8988T (cell line): ENCODE measurements at regions not wholly inside any gene's neighbourhood (a gene's known extent, or its start where the extent isn't known, plus 50 kb on each side); places are given as distances from the start of the nearest gene placed in this dataset.

Source experiments
- DNase-seq: peaks from one replicate; pipeline ENCODE4 v3.0.0; 2011

DNA sequence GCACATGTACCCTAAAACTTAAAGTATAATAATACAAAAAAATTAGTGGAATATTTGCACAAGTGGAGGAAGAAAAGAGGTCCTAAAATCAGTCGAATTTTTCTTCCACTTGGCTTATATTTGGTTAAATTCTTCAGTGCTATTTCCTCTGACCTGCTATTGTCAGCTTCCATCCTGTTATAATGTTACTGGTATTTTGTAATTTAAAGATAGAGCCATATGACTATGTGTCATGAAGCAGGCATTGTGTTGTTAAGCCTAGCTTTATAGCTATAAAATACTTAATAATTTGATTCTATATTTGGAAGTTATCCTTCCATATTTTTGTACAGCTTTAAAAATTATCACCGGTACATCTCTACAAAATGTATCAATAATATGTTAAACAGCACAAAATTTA, 455.9 kb upstream of the MARCKS start:
- DNase-seq, result no peak

DNA sequence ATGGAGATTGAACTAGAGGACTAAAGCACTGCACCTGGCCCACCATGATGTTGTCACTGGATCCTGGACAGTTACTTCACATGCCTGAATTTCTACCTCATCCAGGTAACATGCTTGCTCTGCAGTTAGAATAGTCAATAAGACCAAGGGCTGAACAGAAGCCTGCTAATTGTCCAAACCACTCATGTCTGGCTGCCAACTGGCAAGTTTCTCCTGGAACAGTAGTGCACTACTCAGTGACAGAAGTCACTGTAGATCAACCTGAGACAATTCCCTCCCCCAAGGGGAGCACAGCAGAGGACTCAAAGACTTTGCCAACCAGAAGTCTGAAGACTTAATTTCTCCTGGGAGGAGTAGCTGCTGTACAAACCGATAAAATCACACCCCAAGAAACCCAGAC, 454.6 kb upstream of the MARCKS start:
- no peak for DNase-seq

GRCh38 chr6:113403966-113404595, 453.1 kb upstream of the MARCKS start:
- DNase-seq, result no peak

- DNase-seq, result no peak
These were observed 451.7 kb upstream of the MARCKS start for GRCh38 chr6:113405326-113406047.

DNA sequence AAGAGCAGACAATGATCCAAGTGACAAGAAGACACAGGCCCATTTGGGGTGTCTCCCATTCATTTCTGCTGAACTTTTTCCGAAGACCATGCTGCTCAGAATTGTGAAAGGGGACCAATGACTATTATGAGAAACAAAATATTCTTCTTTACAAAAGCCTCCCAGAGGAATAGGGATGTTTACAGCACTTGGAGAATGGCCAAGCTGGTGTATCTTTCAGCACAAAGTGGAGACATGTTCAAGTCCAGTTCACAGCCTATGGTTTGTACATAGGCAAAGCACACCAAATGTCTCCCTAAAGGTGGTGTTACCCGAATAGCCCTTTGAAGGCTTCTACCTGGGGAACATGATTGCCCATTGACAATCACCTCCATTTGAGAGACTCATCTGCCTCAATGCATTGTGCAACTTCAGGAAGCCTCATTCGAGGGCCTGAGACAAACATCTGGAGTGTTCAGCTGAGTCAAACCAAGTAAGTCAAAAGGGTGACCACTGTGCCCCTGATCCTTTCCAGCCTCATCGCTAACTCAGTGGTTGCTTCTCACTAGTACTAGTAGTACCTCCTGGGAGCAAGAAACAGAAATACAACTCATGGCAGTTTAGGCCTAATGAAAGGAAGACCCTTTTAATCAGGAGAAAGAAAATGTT, 451.0 kb upstream of the MARCKS start:
- no peak for DNase-seq

DNA sequence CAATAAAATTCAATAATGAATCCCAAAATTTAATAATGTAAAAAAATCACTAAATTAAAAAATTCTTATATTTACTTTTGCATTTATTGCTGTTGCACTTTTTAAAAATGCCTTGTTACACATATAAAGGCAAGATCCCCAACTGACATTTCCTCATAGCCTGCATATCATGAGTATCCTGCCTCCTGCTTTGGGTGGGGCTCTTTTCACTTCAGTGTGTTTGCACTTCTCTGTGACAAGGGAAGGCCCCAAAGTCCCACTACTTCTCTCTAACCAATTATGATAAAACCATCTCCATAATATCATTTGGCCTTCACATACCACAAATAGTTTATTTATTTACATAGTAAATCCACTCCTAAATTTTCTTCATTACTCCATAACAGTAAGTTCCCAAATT, 446.1 kb upstream of the MARCKS start:
- no peak for DNase-seq

DNA sequence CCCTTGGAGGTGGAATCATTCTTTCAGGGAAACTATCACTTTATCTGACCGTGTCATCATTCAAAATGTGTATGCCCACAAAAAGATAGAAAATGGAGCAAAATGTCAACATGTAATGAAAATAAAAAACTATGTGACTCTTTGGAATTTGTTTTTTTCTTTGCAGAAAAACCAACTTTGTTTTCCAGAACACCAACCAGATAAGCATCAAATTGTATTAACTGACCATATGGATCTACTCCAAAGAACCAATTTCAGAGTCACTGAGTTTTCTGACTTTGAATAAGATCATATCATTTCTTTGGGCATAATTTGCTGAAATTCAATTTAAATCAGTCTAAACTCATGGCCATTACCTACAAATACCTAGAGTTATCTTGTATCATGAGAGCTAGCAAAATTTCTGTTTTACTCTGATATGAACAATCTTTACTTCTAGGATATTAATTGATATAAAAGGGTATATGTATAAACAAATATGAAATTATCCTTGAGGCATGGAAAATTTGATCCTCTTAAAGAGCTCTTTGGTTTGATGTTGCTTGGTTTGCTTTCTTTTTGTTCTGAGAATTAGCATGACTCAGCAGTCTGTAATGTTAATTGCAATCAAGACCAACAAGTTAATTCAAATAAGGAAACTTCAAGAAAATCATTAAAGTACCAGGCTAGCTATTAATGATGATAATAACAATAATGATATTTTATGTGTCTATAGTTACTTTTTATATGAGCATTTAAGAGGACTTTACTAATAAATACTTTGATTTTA, 444.4 kb upstream of the MARCKS start:
- DNase-seq, result no peak

DNA sequence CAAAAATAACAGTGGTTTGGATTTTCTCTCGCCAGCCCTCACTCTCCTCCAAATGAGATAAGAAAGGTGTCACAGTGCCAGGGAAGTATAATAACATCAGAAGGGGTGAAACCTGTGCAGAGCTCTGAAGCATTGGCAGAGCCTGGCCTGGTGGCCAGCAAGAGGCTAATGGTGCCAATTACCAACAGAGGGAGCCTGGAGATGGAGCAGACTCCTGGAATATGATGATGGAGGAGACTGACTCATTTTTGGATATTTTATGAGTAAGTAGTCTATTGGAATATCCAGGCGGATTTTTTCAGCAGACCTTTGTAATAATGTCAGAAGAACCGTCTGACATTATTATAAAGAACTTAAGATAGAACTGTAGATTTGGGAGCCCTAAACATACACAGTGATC, 442.6 kb upstream of the MARCKS start:
- peak; percentile 4 for DNase-seq

DNA sequence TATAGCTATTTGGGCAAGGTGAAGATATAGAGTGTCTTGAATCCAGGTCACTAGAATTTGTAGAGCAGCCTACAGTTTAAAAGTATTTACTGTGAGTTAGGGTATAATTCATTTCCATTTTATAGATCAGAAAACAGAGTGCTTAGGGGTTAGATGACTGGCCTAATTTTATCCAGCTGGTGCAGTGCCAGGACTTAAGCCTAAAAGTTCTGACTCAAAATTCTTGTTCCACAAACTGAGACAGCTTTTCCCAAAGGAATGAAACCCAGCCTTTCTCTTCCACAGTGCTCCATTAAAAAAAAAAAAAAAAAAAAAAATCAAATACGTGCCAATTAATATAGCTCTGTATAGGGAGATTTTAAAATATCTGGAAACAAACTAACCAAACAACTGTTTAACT, 441.0 kb upstream of the MARCKS start:
- no peak for DNase-seq

- DNase-seq, result no peak
These were observed 436.9 kb upstream of the MARCKS start for GRCh38 chr6:113420290-113420689.

- no peak for DNase-seq
These were observed 435.1 kb upstream of the MARCKS start for GRCh38 chr6:113421997-113422396.

DNA sequence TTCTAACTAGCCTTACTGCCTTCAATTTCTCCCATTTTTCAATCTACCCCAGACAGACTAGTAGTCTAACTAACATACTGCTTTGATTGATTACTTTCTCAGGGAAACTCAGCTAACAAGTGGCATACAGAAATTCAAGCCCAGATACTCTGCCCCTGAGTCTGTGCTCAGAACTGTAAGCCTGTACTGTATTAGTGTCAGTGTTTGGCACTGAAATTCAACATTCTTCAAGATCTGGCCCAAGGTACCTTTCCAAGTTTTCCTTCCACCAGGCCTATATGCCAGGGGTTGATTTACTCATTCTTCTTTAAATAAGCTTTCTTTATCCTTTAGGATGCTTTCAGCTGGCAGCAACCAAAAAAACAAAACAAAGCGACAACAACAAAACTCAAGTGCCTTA, 433.2 kb upstream of the MARCKS start:
- DNase-seq, result no peak

DNA sequence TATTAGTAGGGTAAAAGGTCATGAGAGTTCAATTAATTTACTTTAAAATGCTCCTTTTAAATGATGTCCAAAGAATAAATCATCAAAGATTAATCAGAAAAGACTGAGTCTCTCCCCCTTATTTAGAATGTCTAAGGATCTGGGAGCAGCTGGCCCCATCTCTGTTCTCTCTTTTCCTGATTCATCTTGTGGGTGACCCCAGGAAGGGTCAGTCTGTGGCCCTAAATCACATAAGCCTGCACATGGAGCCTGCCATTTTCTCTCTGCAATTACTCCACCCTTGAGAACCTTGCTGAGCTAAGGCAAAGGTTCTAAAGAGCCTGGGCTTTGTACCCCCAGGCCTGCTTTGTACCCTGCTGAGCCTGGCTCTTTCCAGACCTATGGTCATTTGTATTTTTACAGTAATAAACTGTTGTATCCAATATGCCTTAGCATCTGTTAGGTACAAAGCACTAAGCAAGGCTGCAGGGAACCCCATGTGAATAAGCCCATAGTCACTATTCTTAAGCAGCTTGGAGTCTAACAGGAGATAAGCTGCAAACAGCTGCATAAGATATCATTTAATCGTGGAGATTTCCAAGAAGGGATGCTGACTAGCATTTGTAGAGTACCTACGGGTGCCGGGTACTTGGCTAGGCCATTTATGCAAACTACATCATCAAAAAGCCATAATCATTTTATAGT, 431.0 kb upstream of the MARCKS start:
- DNase-seq, result no peak

GRCh38 chr6:113427617-113428016, 429.5 kb upstream of the MARCKS start:
- DNase-seq, result no peak

DNA sequence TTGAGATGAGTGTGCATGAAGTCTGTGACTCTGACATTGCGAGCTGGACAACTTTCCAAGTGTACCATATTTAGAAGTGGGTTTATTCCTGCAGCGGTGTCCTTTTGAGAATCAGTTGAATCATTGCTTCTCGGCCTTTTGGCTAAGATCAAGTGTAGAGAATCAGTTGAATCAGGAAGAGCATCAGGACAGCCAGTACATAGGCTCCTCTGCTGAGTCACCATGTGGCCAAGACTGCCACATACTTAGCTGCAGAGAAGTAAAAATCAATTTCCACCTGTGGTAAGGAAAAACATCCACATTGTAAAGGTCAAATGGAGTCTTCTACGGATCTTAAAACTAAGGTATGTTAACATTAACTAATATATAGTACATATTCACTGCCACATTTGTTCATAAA, 428.4 kb upstream of the MARCKS start:
- DNase-seq, result no peak

DNA sequence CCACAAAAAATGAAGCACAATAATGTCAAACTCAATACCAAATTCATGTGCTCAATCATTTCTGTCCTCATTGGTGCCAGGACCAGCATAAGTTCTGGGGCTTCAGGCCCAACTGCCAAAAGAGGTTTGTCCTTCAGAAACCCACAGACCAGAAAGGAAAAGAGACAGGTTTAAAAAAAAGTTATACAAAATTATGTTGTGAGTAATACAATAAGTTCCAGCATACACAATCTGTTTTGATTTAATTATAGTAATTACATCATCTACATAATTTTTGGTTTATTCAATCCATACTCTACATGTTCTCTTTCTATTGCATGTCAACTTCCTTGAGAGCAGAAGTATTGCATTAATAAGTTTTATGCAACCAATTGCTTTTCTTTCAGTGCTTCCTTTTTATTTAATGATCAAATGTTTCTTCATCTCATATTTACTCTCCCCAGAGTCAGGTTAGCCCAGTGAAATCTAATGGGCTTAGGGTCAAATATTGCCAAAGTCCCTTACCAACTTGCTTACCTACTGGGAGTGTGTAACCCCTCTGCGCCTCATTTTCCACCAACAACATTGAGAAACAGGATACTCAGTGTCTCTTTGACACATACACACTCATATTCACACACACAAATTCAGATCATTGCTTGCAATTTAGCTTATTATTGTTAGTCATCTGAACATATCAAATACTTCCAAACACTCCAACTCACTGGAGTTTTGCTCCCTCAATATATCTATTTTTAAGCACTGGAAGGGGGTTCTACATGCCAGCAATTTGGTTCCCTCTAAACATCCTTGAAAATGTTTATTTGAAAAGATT, 424.4 kb upstream of the MARCKS start:
- DNase-seq, result no peak

DNA sequence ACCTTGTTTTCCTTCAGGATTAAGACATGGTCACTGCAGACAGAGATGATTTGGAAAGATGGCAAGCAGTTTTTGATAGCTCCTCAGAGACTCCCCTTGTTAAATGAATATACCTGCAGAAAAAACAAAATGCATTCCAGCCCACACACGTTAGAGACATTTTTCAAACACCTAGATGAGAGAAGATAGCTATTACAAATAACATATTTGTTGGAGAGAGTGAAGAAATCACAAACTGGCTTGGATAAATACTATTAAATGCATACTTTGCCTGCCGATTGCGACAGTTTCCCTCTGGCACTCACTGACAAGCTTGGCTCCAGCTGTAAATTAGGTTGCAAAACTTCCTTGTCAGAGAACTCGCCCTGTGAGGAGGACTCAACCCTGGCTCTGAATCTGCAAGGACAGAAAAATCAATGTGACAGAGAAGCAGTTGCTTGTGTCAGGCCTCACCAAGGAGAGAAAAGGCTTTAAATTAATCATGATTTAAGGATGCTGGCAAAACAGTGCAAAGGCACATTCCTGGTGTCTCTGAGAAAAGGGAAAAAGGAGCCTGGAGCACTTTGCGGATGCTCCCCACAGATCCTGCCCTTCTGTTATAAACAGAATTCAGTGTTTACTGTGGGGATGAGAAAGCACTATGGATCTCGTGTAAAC, 423.7 kb upstream of the MARCKS start:
- DNase-seq, result no peak

- no peak for DNase-seq
These were observed 422.5 kb upstream of the MARCKS start for GRCh38 chr6:113434641-113435040.

GRCh38 chr6:113437566-113437965, 419.6 kb upstream of the MARCKS start:
- DNase-seq, result no peak

DNA sequence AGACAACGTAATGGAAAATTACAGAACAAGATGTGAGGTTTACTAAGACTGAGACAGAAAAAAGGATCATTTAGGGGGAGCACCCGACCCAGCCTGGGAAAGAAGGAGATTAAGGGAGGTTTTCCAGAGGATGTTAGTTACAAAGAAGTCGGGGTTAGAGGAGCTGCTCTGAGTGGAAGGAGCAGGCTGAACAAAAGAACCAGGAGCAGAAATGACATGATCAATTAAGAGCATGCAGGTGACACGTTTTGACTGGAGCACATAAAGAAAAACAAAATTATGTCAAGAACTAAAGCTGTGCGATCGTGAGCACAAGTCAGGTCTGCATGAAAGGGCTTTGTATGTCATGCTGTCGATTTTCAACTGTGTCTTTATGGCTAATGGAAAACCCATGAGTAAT, 417.3 kb upstream of the MARCKS start:
- no peak for DNase-seq

GRCh38 chr6:113442040-113442439, 415.1 kb upstream of the MARCKS start:
- no peak for DNase-seq

GRCh38 chr6:113445201-113445600, 411.9 kb upstream of the MARCKS start:
- DNase-seq, result no peak
